HL-60 (cell line): ENCODE measurements at regions not wholly inside any gene's neighbourhood (a gene's known extent, or its start where the extent isn't known, plus 50 kb on each side); places are given as distances from the start of the nearest gene placed in this dataset.

Source experiments
- DNase-seq, 2 experiments: peaks; one replicate each; pipeline ENCODE4 v3.0.0-alpha.2; 2010 to 2020; ENCODE audit warnings: low read depth in 1 of 2, low spot score in 1 of 2
- H3K27ac ChIP-seq: fragments of 250-450 bp; sonication (Bioruptor Pico); replicated peaks from 2 replicates; pipeline ENCODE4 v1.5.1; 2020; ENCODE audit warnings: mild to moderate bottlenecking, moderate library complexity
- H3K27me3 ChIP-seq: fragments of 250-450 bp; sonication (Bioruptor Pico); 2 replicates; pipeline ENCODE4 v1.5.1; 2021; ENCODE audit warnings: mild to moderate bottlenecking, moderate library complexity; ENCODE audit not compliant: insufficient read depth, poor library complexity, severe bottlenecking
- H3K4me3 ChIP-seq: replicated peaks from 2 replicates; pipeline ENCODE4 v1.5.1; 2011; ENCODE audit warnings: mild to moderate bottlenecking, control low read depth, low read length; ENCODE audit not compliant: insufficient read depth
- GABPA ChIP-seq: IDR thresholded peaks from 2 replicates; pipeline ENCODE4 v1.6.1; 2012; ENCODE audit warnings: low read depth
- POLR2AphosphoS5 ChIP-seq: IDR thresholded peaks from 2 replicates; pipeline ENCODE4 v1.6.1; 2012; ENCODE audit warnings: low read depth
- SPI1 ChIP-seq: IDR thresholded peaks from 2 replicates; pipeline ENCODE4 v1.6.1; 2012; ENCODE audit warnings: low read depth, mild to moderate bottlenecking, borderline replicate concordance
- TF ChIP-seq, protein P1 (sequence below): IDR thresholded peaks from one replicate; pipeline ENCODE4 v1.5.1; 2011; ENCODE audit warnings: low read length, control low read depth, inconsistent platforms; ENCODE audit not compliant: insufficient read depth
- TF ChIP-seq, protein P2 (sequence below): IDR thresholded peaks from 2 replicates; pipeline ENCODE4 v1.6.1; 2012; ENCODE audit warnings: low read depth; ENCODE audit not compliant: insufficient replicate concordance

- H3K27me3 ChIP-seq: no peaks in the 10 kb centered on the region
- TF ChIP-seq GABPA: no peak
- TF ChIP-seq, protein P1, sequence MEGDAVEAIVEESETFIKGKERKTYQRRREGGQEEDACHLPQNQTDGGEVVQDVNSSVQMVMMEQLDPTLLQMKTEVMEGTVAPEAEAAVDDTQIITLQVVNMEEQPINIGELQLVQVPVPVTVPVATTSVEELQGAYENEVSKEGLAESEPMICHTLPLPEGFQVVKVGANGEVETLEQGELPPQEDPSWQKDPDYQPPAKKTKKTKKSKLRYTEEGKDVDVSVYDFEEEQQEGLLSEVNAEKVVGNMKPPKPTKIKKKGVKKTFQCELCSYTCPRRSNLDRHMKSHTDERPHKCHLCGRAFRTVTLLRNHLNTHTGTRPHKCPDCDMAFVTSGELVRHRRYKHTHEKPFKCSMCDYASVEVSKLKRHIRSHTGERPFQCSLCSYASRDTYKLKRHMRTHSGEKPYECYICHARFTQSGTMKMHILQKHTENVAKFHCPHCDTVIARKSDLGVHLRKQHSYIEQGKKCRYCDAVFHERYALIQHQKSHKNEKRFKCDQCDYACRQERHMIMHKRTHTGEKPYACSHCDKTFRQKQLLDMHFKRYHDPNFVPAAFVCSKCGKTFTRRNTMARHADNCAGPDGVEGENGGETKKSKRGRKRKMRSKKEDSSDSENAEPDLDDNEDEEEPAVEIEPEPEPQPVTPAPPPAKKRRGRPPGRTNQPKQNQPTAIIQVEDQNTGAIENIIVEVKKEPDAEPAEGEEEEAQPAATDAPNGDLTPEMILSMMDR: no peak
- no peak for TF ChIP-seq SPI1
- TF ChIP-seq, protein P2, sequence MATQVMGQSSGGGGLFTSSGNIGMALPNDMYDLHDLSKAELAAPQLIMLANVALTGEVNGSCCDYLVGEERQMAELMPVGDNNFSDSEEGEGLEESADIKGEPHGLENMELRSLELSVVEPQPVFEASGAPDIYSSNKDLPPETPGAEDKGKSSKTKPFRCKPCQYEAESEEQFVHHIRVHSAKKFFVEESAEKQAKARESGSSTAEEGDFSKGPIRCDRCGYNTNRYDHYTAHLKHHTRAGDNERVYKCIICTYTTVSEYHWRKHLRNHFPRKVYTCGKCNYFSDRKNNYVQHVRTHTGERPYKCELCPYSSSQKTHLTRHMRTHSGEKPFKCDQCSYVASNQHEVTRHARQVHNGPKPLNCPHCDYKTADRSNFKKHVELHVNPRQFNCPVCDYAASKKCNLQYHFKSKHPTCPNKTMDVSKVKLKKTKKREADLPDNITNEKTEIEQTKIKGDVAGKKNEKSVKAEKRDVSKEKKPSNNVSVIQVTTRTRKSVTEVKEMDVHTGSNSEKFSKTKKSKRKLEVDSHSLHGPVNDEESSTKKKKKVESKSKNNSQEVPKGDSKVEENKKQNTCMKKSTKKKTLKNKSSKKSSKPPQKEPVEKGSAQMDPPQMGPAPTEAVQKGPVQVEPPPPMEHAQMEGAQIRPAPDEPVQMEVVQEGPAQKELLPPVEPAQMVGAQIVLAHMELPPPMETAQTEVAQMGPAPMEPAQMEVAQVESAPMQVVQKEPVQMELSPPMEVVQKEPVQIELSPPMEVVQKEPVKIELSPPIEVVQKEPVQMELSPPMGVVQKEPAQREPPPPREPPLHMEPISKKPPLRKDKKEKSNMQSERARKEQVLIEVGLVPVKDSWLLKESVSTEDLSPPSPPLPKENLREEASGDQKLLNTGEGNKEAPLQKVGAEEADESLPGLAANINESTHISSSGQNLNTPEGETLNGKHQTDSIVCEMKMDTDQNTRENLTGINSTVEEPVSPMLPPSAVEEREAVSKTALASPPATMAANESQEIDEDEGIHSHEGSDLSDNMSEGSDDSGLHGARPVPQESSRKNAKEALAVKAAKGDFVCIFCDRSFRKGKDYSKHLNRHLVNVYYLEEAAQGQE: no peak
- TF ChIP-seq POLR2AphosphoS5: no peak
- H3K4me3 ChIP-seq: no peak overlapping the region
- no peak for DNase-seq
- no peak overlapping the region for H3K27ac ChIP-seq
Observed at GRCh38 chr5:8606231-8606630, 737.3 kb downstream of the MTRR start.

DNA sequence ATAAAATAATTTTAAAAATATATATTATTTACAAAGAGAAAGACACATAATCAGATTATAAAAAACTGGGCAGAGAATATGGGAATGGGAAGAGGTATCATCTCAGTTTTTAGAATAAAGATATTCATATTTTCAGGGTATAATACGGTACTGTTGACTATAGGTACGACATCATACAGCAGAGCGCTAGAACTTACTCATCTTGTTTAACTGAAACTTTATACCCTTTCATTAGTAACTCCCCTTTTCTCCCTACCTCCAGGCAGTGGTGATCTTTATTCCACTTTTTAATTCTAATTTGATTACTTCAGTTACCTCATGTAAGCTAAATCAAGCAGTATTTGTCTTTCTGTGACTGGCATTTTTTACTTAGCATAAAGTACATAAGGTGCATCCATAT lies 742.1 kb downstream of the MTRR start:
- no peak for DNase-seq
- TF ChIP-seq, protein P2: no peak
- TF ChIP-seq POLR2AphosphoS5 (no peak), SPI1 (no peak), GABPA (no peak)
- TF ChIP-seq, protein P1: no peak
- Histone ChIP-seq H3K27ac (no peak overlapping the region), H3K4me3 (no peak overlapping the region), H3K27me3 (no peaks in the 10 kb centered on the region)

GRCh38 chr5:8613078-8613685 lies 744.2 kb downstream of the MTRR start:
- TF ChIP-seq, protein P1: no peak
- TF ChIP-seq, protein P2: no peak
- no peak for TF ChIP-seq GABPA
- no peak overlapping the region for H3K4me3 ChIP-seq
- DNase-seq: no peak
- H3K27me3 ChIP-seq: no peaks in the 10 kb centered on the region
- H3K27ac ChIP-seq: no peak overlapping the region
